ENCODE measurements at regions not wholly inside any gene's neighbourhood (a gene's known extent, or its start where the extent isn't known, plus 50 kb on each side); places are given as distances from the start of the nearest gene placed in this dataset.

GRCh38 chr15:25055356-25056068, 100.7 kb downstream of the SNRPN start:
- H3K4me3 ChIP-seq (ENCODE audit: low read depth, poor library complexity, severe bottlenecking), result no peak overlapping the region
- intact Hi-C loops (cut with DNase I; ENCODE audit: low total_unique reads), result no loop called here
- DNase-seq (ENCODE audit: low spot score in 2 of 2), result peak in 1 of 2 donors; percentile 73
- TF ChIP-seq POLR2A (IDR thresholded peaks at IDR 0.05), result no peak
- TF ChIP-seq, protein P1, sequence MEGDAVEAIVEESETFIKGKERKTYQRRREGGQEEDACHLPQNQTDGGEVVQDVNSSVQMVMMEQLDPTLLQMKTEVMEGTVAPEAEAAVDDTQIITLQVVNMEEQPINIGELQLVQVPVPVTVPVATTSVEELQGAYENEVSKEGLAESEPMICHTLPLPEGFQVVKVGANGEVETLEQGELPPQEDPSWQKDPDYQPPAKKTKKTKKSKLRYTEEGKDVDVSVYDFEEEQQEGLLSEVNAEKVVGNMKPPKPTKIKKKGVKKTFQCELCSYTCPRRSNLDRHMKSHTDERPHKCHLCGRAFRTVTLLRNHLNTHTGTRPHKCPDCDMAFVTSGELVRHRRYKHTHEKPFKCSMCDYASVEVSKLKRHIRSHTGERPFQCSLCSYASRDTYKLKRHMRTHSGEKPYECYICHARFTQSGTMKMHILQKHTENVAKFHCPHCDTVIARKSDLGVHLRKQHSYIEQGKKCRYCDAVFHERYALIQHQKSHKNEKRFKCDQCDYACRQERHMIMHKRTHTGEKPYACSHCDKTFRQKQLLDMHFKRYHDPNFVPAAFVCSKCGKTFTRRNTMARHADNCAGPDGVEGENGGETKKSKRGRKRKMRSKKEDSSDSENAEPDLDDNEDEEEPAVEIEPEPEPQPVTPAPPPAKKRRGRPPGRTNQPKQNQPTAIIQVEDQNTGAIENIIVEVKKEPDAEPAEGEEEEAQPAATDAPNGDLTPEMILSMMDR (IDR thresholded peaks at IDR 0.05), result no peak
- 92 to 93% methylated on average over 9 of the region's 9 CpGs for WGBS, 2 donors

DNA sequence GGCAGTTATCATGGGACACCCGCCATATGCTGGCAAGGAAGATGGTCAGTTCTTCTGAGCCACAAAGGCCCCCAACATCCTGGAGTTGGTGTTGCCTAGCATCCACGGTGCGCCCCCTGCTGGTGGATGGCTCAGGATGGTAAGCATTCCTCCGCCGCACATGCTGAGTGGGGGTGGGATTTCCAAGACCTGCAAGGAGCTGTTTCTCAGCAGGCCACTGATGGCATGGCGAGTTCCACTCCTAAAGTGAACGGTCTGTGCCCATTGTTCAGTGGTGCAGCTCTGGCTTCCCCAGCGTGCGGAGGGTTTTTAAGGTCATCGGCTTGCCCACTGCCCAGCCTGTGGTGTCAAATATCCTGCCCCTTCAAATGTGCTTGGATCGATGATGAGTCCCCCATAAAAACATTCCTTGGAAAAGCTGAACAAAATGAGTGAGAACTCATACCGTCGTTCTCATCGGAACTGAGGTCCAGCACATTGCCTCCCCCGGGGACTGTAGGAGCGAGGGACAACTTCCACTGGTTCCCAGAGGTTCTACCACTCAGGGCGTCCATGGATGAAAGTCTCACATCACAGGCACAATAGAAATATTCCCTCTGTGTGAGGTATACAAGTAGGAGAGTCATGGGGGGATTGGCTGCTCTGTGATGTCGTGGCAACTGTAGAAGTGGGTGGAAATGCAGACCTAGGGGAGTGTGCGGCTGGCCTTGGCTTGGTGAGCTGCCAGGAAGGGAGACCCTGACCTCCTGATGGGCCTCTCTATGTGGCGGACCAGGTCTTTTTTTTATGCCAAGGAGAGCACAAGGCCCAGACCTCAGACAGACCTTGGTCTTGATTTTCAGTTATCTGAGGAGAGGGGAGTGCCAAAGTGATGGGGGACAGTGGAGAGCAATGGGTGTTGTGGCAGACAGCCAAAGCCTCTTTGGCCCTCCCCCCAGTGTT, 102.0 kb downstream of the SNRPN start:
- DNase-seq (ENCODE audit: low spot score in 2 of 2), result peak in 1 of 2 donors; percentile 57
- intact Hi-C loops (cut with DNase I; ENCODE audit: low total_unique reads), result no loop called here
- WGBS, 2 donors, result 90 to 93% methylated on average over 20 of the region's 20 CpGs
- TF ChIP-seq, protein P1 (IDR thresholded peaks at IDR 0.05), result no peak
- TF ChIP-seq POLR2A (IDR thresholded peaks at IDR 0.05), result no peak
- H3K4me3 ChIP-seq (ENCODE audit: low read depth, poor library complexity, severe bottlenecking), result no peak overlapping the region

- intact Hi-C loops (cut with DNase I; ENCODE audit: low total_unique reads), result no loop called here
- 93 to 94% methylated on average over 4 to 7 of the region's 7 CpGs for WGBS, 2 donors
- TF ChIP-seq, protein P1 (IDR thresholded peaks at IDR 0.05), result no peak
- TF ChIP-seq POLR2A (IDR thresholded peaks at IDR 0.05), result no peak
- no peak overlapping the region for H3K4me3 ChIP-seq (ENCODE audit: low read depth, poor library complexity, severe bottlenecking)
- peak in 1 of 2 donors; percentile 23 for DNase-seq (ENCODE audit: low spot score in 2 of 2)
These were observed 102.8 kb downstream of the SNRPN start for GRCh38 chr15:25057574-25057973.

- TF ChIP-seq, protein P1 (IDR thresholded peaks at IDR 0.05), result no peak
- 89 to 91% methylated on average over 15 to 18 of the region's 18 CpGs for WGBS, 2 donors
- H3K4me3 ChIP-seq (ENCODE audit: low read depth, poor library complexity, severe bottlenecking), result no peak overlapping the region
- intact Hi-C loops (cut with DNase I; ENCODE audit: low total_unique reads), result no loop called here
- DNase-seq (ENCODE audit: low spot score in 2 of 2), result peak in 1 of 2 donors; percentile 42
These were observed 103.4 kb downstream of the SNRPN start for GRCh38 chr15:25058080-25058785.

DNA sequence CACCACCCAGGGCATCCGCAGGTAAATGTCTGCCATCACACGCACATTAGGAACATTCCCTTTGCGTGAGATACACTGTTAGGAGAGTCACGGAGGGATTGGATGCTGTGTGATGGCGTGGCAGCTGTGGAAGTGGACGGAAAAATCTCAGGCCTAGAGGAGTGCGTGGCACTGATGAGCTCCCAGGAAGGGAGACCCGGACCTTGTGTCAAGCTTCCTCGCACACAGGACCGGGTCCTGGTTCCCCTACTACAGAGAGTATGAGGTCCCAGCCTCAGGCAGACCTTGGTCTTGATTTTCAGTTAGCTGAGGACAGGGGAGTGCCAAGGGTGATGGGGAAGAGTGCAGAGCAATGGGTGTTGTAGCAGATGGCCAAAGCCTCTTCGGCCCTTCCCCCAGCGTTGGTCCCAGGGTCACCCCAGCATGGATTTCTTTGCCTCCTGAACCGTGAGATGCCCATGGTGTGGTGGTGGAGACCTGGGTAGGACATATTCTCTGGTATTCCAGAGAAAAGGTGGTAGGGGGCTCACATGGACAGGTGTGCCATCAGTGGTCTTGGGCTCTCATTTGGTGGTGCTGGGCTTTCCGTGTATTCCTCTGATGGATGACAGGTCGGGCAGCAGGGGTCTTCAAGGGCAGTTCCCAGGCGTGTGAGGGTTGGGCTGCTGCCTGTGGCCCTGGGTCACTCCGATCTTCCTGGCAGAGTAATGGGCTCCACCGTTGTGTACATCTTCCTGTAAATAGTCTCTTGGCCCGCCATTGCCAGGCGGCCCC, 105.1 kb downstream of the SNRPN start:
- H3K4me3 ChIP-seq (ENCODE audit: low read depth, poor library complexity, severe bottlenecking), result no peak overlapping the region
- intact Hi-C loops (cut with DNase I; ENCODE audit: low total_unique reads), result no loop called here
- TF ChIP-seq, protein P1 (IDR thresholded peaks at IDR 0.05), result no peak
- peak in 1 of 2 donors; percentile 34 for DNase-seq (ENCODE audit: low spot score in 2 of 2)
- WGBS, 2 donors, result 92 to 96% methylated on average over 20 of the region's 20 CpGs
